ENCODE measurements at regions not wholly inside any gene's neighbourhood (a gene's known extent, or its start where the extent isn't known, plus 50 kb on each side); places are given as distances from the start of the nearest gene placed in this dataset.

- no peak for TF ChIP-seq CTCF (IDR thresholded peaks at IDR 0.05)
- TF ChIP-seq POLR2AphosphoS5 (IDR thresholded peaks at IDR 0.05): no peak
- TF ChIP-seq POLR2A (IDR thresholded peaks at IDR 0.05): no peak
Measured at GRCh38 chr7:156140447-156140846, 328.2 kb upstream of the SHH start.
